ENCODE measurements at regions not wholly inside any gene's neighbourhood (a gene's known extent, or its start where the extent isn't known, plus 50 kb on each side); places are given as distances from the start of the nearest gene placed in this dataset.

- intact Hi-C loops (cut with micrococcal nuclease) = loop anchor here (10.0 kb wide), 1 partner anchor 151 kb away; no protein-coding TSS in a partner anchor
- TF ChIP-seq CTCF (IDR thresholded peaks at IDR 0.05; ENCODE audit: unreplicated experiment) = no peak
- H3K4me1 Mint-ChIP-seq (ENCODE audit: insufficient read depth, unreplicated experiment) = no peaks in the 10 kb centered on the region
- H3K27me3 Mint-ChIP-seq (ENCODE audit: insufficient read depth, unreplicated experiment) = peaks cover 5% of the 10 kb centered on the region
- no peak overlapping the region for H3K4me3 Mint-ChIP-seq (ENCODE audit: unreplicated experiment)
- no TSS peak for BruUV-seq (replicated peaks)
- ChIA-PET POLR2A (no interaction called here), CTCF (interaction anchor here (0.7 to 2.8 kb wide), 4 partner anchors 9 to 410 kb away, joined by 3 to 11 read pairs (median 9); no protein-coding TSS in a partner anchor)
- H3K9me3 Mint-ChIP-seq (ENCODE audit: unreplicated experiment) = peaks cover 7% of the 10 kb centered on the region
- H3K36me3 Mint-ChIP-seq (ENCODE audit: insufficient read depth, unreplicated experiment) = no peaks in the 10 kb centered on the region
- H3K27ac Mint-ChIP-seq (ENCODE audit: low read depth, unreplicated experiment) = no peak overlapping the region
- no peak for DNase-seq (ENCODE audit: unreplicated experiment)
Observed at GRCh38 chr13:27355894-27356293, 68.5 kb upstream of the GTF3A start.

GRCh38 chr13:27358420-27358819 is 66.0 kb upstream of the GTF3A start:
- Mint-ChIP-seq H3K9me3 (ENCODE audit: unreplicated experiment) (no peaks in the 10 kb centered on the region), H3K4me1 (ENCODE audit: insufficient read depth, unreplicated experiment) (no peaks in the 10 kb centered on the region), H3K27ac (ENCODE audit: low read depth, unreplicated experiment) (no peak overlapping the region), H3K27me3 (ENCODE audit: insufficient read depth, unreplicated experiment) (peaks cover 6% of the 10 kb centered on the region), H3K36me3 (ENCODE audit: insufficient read depth, unreplicated experiment) (no peaks in the 10 kb centered on the region), H3K4me3 (ENCODE audit: unreplicated experiment) (no peak overlapping the region)
- intact Hi-C loops (cut with micrococcal nuclease) = loop anchor here (2.0 to 10.0 kb wide), 2 partner anchors 74 to 154 kb away; no protein-coding TSS in a partner anchor
- BruUV-seq (replicated peaks) = no TSS peak
- no peak for TF ChIP-seq CTCF (IDR thresholded peaks at IDR 0.05; ENCODE audit: unreplicated experiment)
- CTCF ChIA-PET = interaction anchor here (0.6 to 6.2 kb wide), 26 partner anchors 10 to 1661 kb away, joined by 3 to 177 read pairs (median 4); partner anchors contain the start of gene RASL11A
- POLR2A ChIA-PET = interaction anchor here (1.0 to 2.5 kb wide), 4 partner anchors 11 to 373 kb away, joined by 3 to 6 read pairs (median 4); no protein-coding TSS in a partner anchor
- no peak for DNase-seq (ENCODE audit: unreplicated experiment)

- H3K4me3 Mint-ChIP-seq (ENCODE audit: unreplicated experiment) = no peak overlapping the region
- peak; percentile 54 for DNase-seq (ENCODE audit: unreplicated experiment)
- H3K4me1 Mint-ChIP-seq (ENCODE audit: insufficient read depth, unreplicated experiment) = no peaks in the 10 kb centered on the region
- H3K27me3 Mint-ChIP-seq (ENCODE audit: insufficient read depth, unreplicated experiment) = peaks cover 6% of the 10 kb centered on the region
- TF ChIP-seq CTCF (IDR thresholded peaks at IDR 0.05; ENCODE audit: unreplicated experiment) = peak; percentile 83
- POLR2A ChIA-PET = interaction anchor here (0.5 to 2.5 kb wide), 9 partner anchors 18 to 678 kb away, joined by 3 to 6 read pairs (median 3); no protein-coding TSS in a partner anchor
- intact Hi-C loops (cut with micrococcal nuclease) = loop anchor here (1.0 to 10.0 kb wide), 6 partner anchors 75 to 412 kb away; partner anchors contain the start of genes RASL11A and RPL21
- BruUV-seq (replicated peaks) = no TSS peak
- H3K9me3 Mint-ChIP-seq (ENCODE audit: unreplicated experiment) = no peaks in the 10 kb centered on the region
- no peaks in the 10 kb centered on the region for H3K36me3 Mint-ChIP-seq (ENCODE audit: insufficient read depth, unreplicated experiment)
- CTCF ChIA-PET = interaction anchor here (0.5 to 6.2 kb wide), 42 partner anchors 9 to 1515 kb away, joined by 3 to 177 read pairs (median 4); partner anchors contain the start of gene RASL11A
- H3K27ac Mint-ChIP-seq (ENCODE audit: low read depth, unreplicated experiment) = no peak overlapping the region
Observed at GRCh38 chr13:27359199-27359821, 65.1 kb upstream of the GTF3A start.

GRCh38 chr13:27360562-27360961 is 63.9 kb upstream of the GTF3A start:
- Mint-ChIP-seq H3K4me1 (ENCODE audit: insufficient read depth, unreplicated experiment) (no peaks in the 10 kb centered on the region), H3K27me3 (ENCODE audit: insufficient read depth, unreplicated experiment) (peaks cover 6% of the 10 kb centered on the region), H3K4me3 (ENCODE audit: unreplicated experiment) (no peak overlapping the region), H3K27ac (ENCODE audit: low read depth, unreplicated experiment) (no peak overlapping the region), H3K9me3 (ENCODE audit: unreplicated experiment) (no peaks in the 10 kb centered on the region), H3K36me3 (ENCODE audit: insufficient read depth, unreplicated experiment) (no peaks in the 10 kb centered on the region)
- ChIA-PET POLR2A (interaction anchor here (0.7 to 1.6 kb wide), 4 partner anchors 19 to 375 kb away, joined by 3 to 4 read pairs (median 4); no protein-coding TSS in a partner anchor), CTCF (interaction anchor here (0.6 to 6.2 kb wide), 28 partner anchors 8 to 648 kb away, joined by 3 to 177 read pairs (median 6); no protein-coding TSS in a partner anchor)
- no TSS peak for BruUV-seq (replicated peaks)
- no peak for TF ChIP-seq CTCF (IDR thresholded peaks at IDR 0.05; ENCODE audit: unreplicated experiment)
- DNase-seq (ENCODE audit: unreplicated experiment) = no peak
- intact Hi-C loops (cut with micrococcal nuclease) = loop anchor here (5.0 kb wide), 1 partner anchor 1437 kb away; no protein-coding TSS in a partner anchor

Measured in MCF 10A (cell line).